HepG2 (cell line): ENCODE measurements at regions not wholly inside any gene's neighbourhood (a gene's known extent, or its start where the extent isn't known, plus 50 kb on each side); places are given as distances from the start of the nearest gene placed in this dataset.

Experiments
- ATAC-seq: fragments of 200-7000 bp; cut with Tn5 transposase; 3 replicates; pipeline ENCODE4 v1.9.1; 2020; ENCODE audit warnings: mild to moderate bottlenecking, moderate library complexity
- BruUV-seq: library from RNA; stranded (reverse); fragments of 400-500 nt; replicated peaks from 2 replicates; lab custom pipeline; 2021; lab: Mats Ljungman, UMichigan
- CTCF ChIA-PET: fragments of 300-600 bp; formaldehyde crosslinking; extraction: SDS; loops from one replicate; lab custom pipeline; 2021; ENCODE audit warnings: low total read pairs, inconsistent platforms, low intra/inter-chr PET ratio; lab: Yijun Ruan, JAX
- POLR2A ChIA-PET: fragments of 350-600 bp; sonication (Branson Sonifier 250); formaldehyde crosslinking; loops from one replicate; lab custom pipeline; 2020; ENCODE audit warnings: antibody characterized with exemption, inconsistent platforms; lab: Yijun Ruan, JAX
- DNase-seq: peaks from one replicate; pipeline ENCODE4 v3.0.0-alpha.2; 2015; ENCODE audit warnings: low spot score
- FAIRE-seq: peaks from 3 replicates; lab custom pipeline; 2011; peaks lifted over from hg19 to GRCh38; lab: Jason Lieb, UNC
- H2AFZ ChIP-seq: one replicate; pipeline ENCODE4 v1.6.1; 2011; ENCODE audit warnings: low read length, inconsistent platforms
- H3K27ac ChIP-seq: fragments of 300-600 bp; 3 replicates; pipeline ENCODE4 v1.8.0; 2011; ENCODE audit warnings: mixed run types, mild to moderate bottlenecking, mixed read lengths, low read length, inconsistent platforms; ENCODE audit not compliant: insufficient read depth; ENCODE audit errors: extremely low read length
- H3K27me3 ChIP-seq, 2 experiments: fragments of 200-600 bp in 1 of 2; 2 replicates in 1 of 2; 3 replicates in 1 of 2; pipeline versions ENCODE4 v1.6.0 to v1.8.0; 2011; ENCODE audit warnings: low read length in 2 of 2, mild to moderate bottlenecking in 2 of 2, moderate library complexity in 2 of 2, inconsistent platforms in 1 of 2; ENCODE audit not compliant: insufficient read depth in 2 of 2, control insufficient read depth in 1 of 2
- H3K36me3 ChIP-seq, 2 experiments: fragments of 200-600 bp in 1 of 2; replicated peaks in 1 of 2; 2 replicates in 1 of 2; 3 replicates in 1 of 2; pipeline versions ENCODE4 v1.5.1 to v1.8.0; 2011; ENCODE audit warnings: low read length in 2 of 2, inconsistent platforms in 1 of 2; ENCODE audit not compliant: insufficient read depth in 2 of 2, control insufficient read depth in 1 of 2
- H3K4me1 ChIP-seq: 2 replicates; pipeline ENCODE4 v1.5.1; 2012; ENCODE audit warnings: low read length, inconsistent platforms; ENCODE audit not compliant: insufficient read depth
- H3K4me2 ChIP-seq: 2 replicates; pipeline ENCODE4 v1.6.0; 2011; ENCODE audit warnings: low read depth, low read length, inconsistent platforms
- H3K4me3 ChIP-seq, 3 experiments: fragments of 200-600 bp in 1 of 3; sonication (generic), shearing (Covaris generic) in 1 of 3; replicated peaks in 1 of 3; 2 replicates each; pipeline ENCODE4 v1.5.1; 2011 to 2016; ENCODE audit warnings: low read length in 3 of 3, inconsistent platforms in 2 of 3, low read depth in 2 of 3, mild to moderate bottlenecking in 2 of 3, control low read depth in 1 of 3, mixed read lengths in 1 of 3; ENCODE audit not compliant: insufficient read depth in 1 of 3
- H3K79me2 ChIP-seq: one replicate; pipeline ENCODE4 v1.6.1; 2011; ENCODE audit warnings: low read length, inconsistent platforms; ENCODE audit not compliant: insufficient read depth
- H3K9ac ChIP-seq: 2 replicates; pipeline ENCODE4 v1.6.0; 2011; ENCODE audit warnings: mild to moderate bottlenecking, low read depth, low read length, inconsistent platforms; ENCODE audit not compliant: insufficient read depth
- H3K9me3 ChIP-seq: 2 replicates; pipeline ENCODE4 v1.5.1; 2012; ENCODE audit warnings: mild to moderate bottlenecking, low read length
- H4K20me1 ChIP-seq: 2 replicates; pipeline ENCODE4 v1.6.0; 2011; ENCODE audit warnings: inconsistent platforms, mild to moderate bottlenecking, low read length, moderate library complexity; ENCODE audit not compliant: insufficient read depth
- AGO1 ChIP-seq: fragments of 200-400 bp; formaldehyde crosslinking; IDR thresholded peaks from 2 replicates; pipeline ENCODE4 v1.6.1; 2017; ENCODE audit warnings: mild to moderate bottlenecking, low read depth, low read length, moderate library complexity; ENCODE audit not compliant: poor library complexity, severe bottlenecking
- CBX2 ChIP-seq, 2 experiments: fragments of 200-600 bp in 1 of 2; sonication (generic); formaldehyde crosslinking in 1 of 2; IDR thresholded peaks; 2 replicates each; pipeline versions ENCODE4 v1.7.0 to v1.8.1; 2018 to 2022; ENCODE audit warnings: low read depth in 2 of 2, low read length in 1 of 2, mild to moderate bottlenecking in 1 of 2, missing genetic modification reagents in 1 of 2
- DMTF1 ChIP-seq: sonication (generic); formaldehyde crosslinking; IDR thresholded peaks from 2 replicates; pipeline ENCODE4 v1.4.0; 2020; ENCODE audit warnings: mild to moderate bottlenecking, missing genetic modification reagents
- FIP1L1 ChIP-seq: fragments of 200-400 bp; formaldehyde crosslinking; IDR thresholded peaks from 2 replicates; pipeline ENCODE4 v1.6.1; 2018; ENCODE audit warnings: low read depth, mild to moderate bottlenecking, low read length, moderate library complexity, borderline replicate concordance; ENCODE audit not compliant: insufficient read depth
- FOXO1 ChIP-seq: sonication (generic); formaldehyde crosslinking; IDR thresholded peaks from 2 replicates; pipeline ENCODE4 v1.4.0; 2020; ENCODE audit warnings: missing genetic modification reagents
- GATA4 ChIP-seq: sonication (generic); IDR thresholded peaks from 2 replicates; pipeline ENCODE4 v1.6.1; 2016; ENCODE audit warnings: antibody characterized with exemption, low read depth, borderline replicate concordance
- IKZF4 ChIP-seq: sonication (generic); formaldehyde crosslinking; IDR thresholded peaks from 2 replicates; pipeline ENCODE4 v1.5.1; 2020; ENCODE audit warnings: borderline replicate concordance, mild to moderate bottlenecking, low read depth, missing genetic modification reagents; ENCODE audit errors: not compliant biosample characterization
- NFKB2 ChIP-seq: sonication (generic); formaldehyde crosslinking; IDR thresholded peaks from 2 replicates; pipeline ENCODE4 v1.4.0; 2020; ENCODE audit warnings: missing genetic modification reagents, borderline replicate concordance
- NFYB ChIP-seq: sonication (generic); formaldehyde crosslinking; IDR thresholded peaks from 2 replicates; pipeline ENCODE4 v1.4.0; 2020; ENCODE audit warnings: missing genetic modification reagents
- SMAD3 ChIP-seq: sonication (generic); formaldehyde crosslinking; IDR thresholded peaks from 2 replicates; pipeline ENCODE4 v1.4.0; 2020; ENCODE audit warnings: missing genetic modification reagents
- ZFP41 ChIP-seq: sonication (generic); formaldehyde crosslinking; IDR thresholded peaks from 2 replicates; pipeline ENCODE4 v1.4.0; 2020; ENCODE audit warnings: mild to moderate bottlenecking, missing genetic modification reagents, borderline replicate concordance
- ZMYM2 ChIP-seq: sonication (generic); formaldehyde crosslinking; IDR thresholded peaks from 2 replicates; pipeline ENCODE4 v1.8.0; 2022; ENCODE audit warnings: mild to moderate bottlenecking, missing genetic modification reagents
- ZNF224 ChIP-seq: sonication (generic); formaldehyde crosslinking; IDR thresholded peaks from 2 replicates; pipeline ENCODE4 v1.5.0; 2020; ENCODE audit warnings: mild to moderate bottlenecking, missing genetic modification reagents
- ZNF292 ChIP-seq: sonication (generic); formaldehyde crosslinking; IDR thresholded peaks from 2 replicates; pipeline ENCODE4 v1.8.1; 2022; ENCODE audit warnings: mild to moderate bottlenecking, low read depth, missing genetic modification reagents, borderline replicate concordance
- ZNF720 ChIP-seq: sonication (generic); formaldehyde crosslinking; IDR thresholded peaks from 2 replicates; pipeline ENCODE4 v1.4.0; 2020; ENCODE audit warnings: missing genetic modification reagents
- WGBS: methylation state at CpG from one replicate; pipeline ENCODE4 v1.1.6; 2017; ENCODE audit warnings: low lambda C conversion rate; 5-methylcytosine and 5-hydroxymethylcytosine counted together
- in situ Hi-C: cut with HindIII; loops from 2 replicates; pipeline ENCODE4 v1.10.0; 2017; ENCODE audit warnings: low pct_unique_long_range_greater_than_20kb; ENCODE audit not compliant: extremely low pct_ligation_motif_present
- intact Hi-C: fragments of 100-400 bp; cut with micrococcal nuclease; formaldehyde crosslinking; loops from one replicate; pipeline ENCODE4 v1.10.0; 2022; ENCODE audit not compliant: unreplicated experiment
- TF ChIP-seq, protein P1 (sequence below): sonication (generic); formaldehyde crosslinking; IDR thresholded peaks from 2 replicates; pipeline ENCODE4 v1.4.0; 2020; ENCODE audit warnings: mild to moderate bottlenecking, missing genetic modification reagents
- TF ChIP-seq, protein P2 (sequence below): sonication (generic); formaldehyde crosslinking; IDR thresholded peaks from 2 replicates; pipeline ENCODE4 v1.4.0; 2020; ENCODE audit warnings: mild to moderate bottlenecking, missing genetic modification reagents, borderline replicate concordance

- Histone ChIP-seq H3K27me3 (no peaks in the 10 kb centered on the region), H3K79me2 (no peaks in the 10 kb centered on the region), H3K4me2 (no peak overlapping the region), H4K20me1 (no peaks in the 10 kb centered on the region), H3K9ac (no peak overlapping the region), H3K9me3 (no peaks in the 10 kb centered on the region), H3K4me3 (no peak overlapping the region), H2AFZ (no peak overlapping the region), H3K4me1 (no peaks in the 10 kb centered on the region), H3K27ac (no peak overlapping the region), H3K36me3 (no peaks in the 10 kb centered on the region)
- FAIRE-seq: no peak
- ATAC-seq: no peak
- TF ChIP-seq IKZF4 (CRISPR knock-in tag) (no peak), ZNF720 (CRISPR knock-in tag) (no peak), NFYB (CRISPR knock-in tag) (no peak), DMTF1 (no peak), FIP1L1 (no peak), CBX2 (IDR thresholded peaks at IDR 0.05; ENCODE audit: low read depth, low read length) (no peak), CBX2 (CRISPR knock-in tag; IDR thresholded peaks at IDR 0.05; ENCODE audit: low read depth) (no peak), NFKB2 (CRISPR knock-in tag) (no peak), SMAD3 (no peak), ZMYM2 (no peak), AGO1 (no peak), ZNF224 (no peak), FOXO1 (CRISPR knock-in tag) (no peak), ZNF292 (CRISPR knock-in tag) (no peak), GATA4 (no peak), ZFP41 (CRISPR knock-in tag) (no peak)
- TF ChIP-seq, protein P1, sequence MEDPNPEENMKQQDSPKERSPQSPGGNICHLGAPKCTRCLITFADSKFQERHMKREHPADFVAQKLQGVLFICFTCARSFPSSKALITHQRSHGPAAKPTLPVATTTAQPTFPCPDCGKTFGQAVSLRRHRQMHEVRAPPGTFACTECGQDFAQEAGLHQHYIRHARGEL (CRISPR knock-in tag): no peak
- TF ChIP-seq, protein P2, sequence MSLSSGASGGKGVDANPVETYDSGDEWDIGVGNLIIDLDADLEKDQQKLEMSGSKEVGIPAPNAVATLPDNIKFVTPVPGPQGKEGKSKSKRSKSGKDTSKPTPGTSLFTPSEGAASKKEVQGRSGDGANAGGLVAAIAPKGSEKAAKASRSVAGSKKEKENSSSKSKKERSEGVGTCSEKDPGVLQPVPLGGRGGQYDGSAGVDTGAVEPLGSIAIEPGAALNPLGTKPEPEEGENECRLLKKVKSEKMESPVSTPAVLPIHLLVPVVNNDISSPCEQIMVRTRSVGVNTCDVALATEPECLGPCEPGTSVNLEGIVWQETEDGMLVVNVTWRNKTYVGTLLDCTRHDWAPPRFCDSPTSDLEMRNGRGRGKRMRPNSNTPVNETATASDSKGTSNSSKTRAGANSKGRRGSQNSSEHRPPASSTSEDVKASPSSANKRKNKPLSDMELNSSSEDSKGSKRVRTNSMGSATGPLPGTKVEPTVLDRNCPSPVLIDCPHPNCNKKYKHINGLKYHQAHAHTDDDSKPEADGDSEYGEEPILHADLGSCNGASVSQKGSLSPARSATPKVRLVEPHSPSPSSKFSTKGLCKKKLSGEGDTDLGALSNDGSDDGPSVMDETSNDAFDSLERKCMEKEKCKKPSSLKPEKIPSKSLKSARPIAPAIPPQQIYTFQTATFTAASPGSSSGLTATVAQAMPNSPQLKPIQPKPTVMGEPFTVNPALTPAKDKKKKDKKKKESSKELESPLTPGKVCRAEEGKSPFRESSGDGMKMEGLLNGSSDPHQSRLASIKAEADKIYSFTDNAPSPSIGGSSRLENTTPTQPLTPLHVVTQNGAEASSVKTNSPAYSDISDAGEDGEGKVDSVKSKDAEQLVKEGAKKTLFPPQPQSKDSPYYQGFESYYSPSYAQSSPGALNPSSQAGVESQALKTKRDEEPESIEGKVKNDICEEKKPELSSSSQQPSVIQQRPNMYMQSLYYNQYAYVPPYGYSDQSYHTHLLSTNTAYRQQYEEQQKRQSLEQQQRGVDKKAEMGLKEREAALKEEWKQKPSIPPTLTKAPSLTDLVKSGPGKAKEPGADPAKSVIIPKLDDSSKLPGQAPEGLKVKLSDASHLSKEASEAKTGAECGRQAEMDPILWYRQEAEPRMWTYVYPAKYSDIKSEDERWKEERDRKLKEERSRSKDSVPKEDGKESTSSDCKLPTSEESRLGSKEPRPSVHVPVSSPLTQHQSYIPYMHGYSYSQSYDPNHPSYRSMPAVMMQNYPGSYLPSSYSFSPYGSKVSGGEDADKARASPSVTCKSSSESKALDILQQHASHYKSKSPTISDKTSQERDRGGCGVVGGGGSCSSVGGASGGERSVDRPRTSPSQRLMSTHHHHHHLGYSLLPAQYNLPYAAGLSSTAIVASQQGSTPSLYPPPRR: no peak
- WGBS: 80% methylated on average over 6 of the region's 6 CpGs
- ChIA-PET CTCF (no interaction called here), POLR2A (no interaction called here)
- intact Hi-C loops: no loop called here
- DNase-seq: no peak
- BruUV-seq: no TSS peak
- in situ Hi-C loops: no loop called here
Observed at GRCh38 chr4:27364509-27364908, 503.9 kb downstream of the STIM2 start.
